ENCODE measurements at regions not wholly inside any gene's neighbourhood (a gene's known extent, or its start where the extent isn't known, plus 50 kb on each side); places are given as distances from the start of the nearest gene placed in this dataset.

GRCh38 chr5:44626846-44627245 is 181.9 kb upstream of the MRPS30 start:
- H3K27ac ChIP-seq (ENCODE audit: low read length): no peak overlapping the region
- no peak for DNase-seq (ENCODE audit: low read depth, low spot score)
- H3K27me3 ChIP-seq (ENCODE audit: control insufficient read depth, insufficient read depth, low read length): no peaks in the 10 kb centered on the region
- POLR2A ChIA-PET: no interaction called here
- CTCF ChIA-PET: no interaction called here
- BruUV-seq (replicated peaks): no TSS peak
- ATAC-seq: no peak
- H3K9me3 ChIP-seq (ENCODE audit: control insufficient read depth, insufficient read depth, low read depth, low read length): peaks cover 4% of the 10 kb centered on the region; the same call in 1 of the 2 replicates
- no peaks in the 10 kb centered on the region for H3K4me1 ChIP-seq (ENCODE audit: control insufficient read depth, insufficient read depth, low read length)
- H3K36me3 ChIP-seq (ENCODE audit: control insufficient read depth, insufficient read depth, low read length): no peaks in the 10 kb centered on the region
- no peak overlapping the region for H3K4me3 ChIP-seq (ENCODE audit: low read depth in 2 of 2, low read length in 2 of 2)
- in situ Hi-C loops (cut with HindIII; ENCODE audit: low pct_unique_long_range_greater_than_20kb, low sequenced_read_pairs) (no loop called here), intact Hi-C loops (cut with micrococcal nuclease; ENCODE audit: unreplicated experiment) (no loop called here)
- TF ChIP-seq REST (IDR thresholded peaks at IDR 0.05; ENCODE audit: insufficient read depth in 1 of 2, low read depth in 2 of 2, low read length in 1 of 2) (no peak), TCF7L2 (IDR thresholded peaks at IDR 0.05; ENCODE audit: low read depth, low read length) (no peak), CTCF (IDR thresholded peaks at IDR 0.05) (no peak), POLR2AphosphoS5 (IDR thresholded peaks at IDR 0.05; ENCODE audit: low read depth, low read length) (no peak), SIN3A (IDR thresholded peaks at IDR 0.05; ENCODE audit: borderline replicate concordance, insufficient read depth, low read depth, low read length) (no peak)

- peaks cover 4% of the 10 kb centered on the region; the same call in 1 of the 2 replicates for H3K9me3 ChIP-seq (ENCODE audit: control insufficient read depth, insufficient read depth, low read depth, low read length)
- DNase-seq (ENCODE audit: low read depth, low spot score): no peak
- no peak for ATAC-seq
- H3K27ac ChIP-seq (ENCODE audit: low read length): no peak overlapping the region
- in situ Hi-C loops (cut with HindIII; ENCODE audit: low pct_unique_long_range_greater_than_20kb, low sequenced_read_pairs) (no loop called here), intact Hi-C loops (cut with micrococcal nuclease; ENCODE audit: unreplicated experiment) (no loop called here)
- no peak for TF ChIP-seq REST (IDR thresholded peaks at IDR 0.05; ENCODE audit: insufficient read depth in 1 of 2, low read depth in 2 of 2, low read length in 1 of 2)
- TF ChIP-seq SIN3A (IDR thresholded peaks at IDR 0.05; ENCODE audit: borderline replicate concordance, insufficient read depth, low read depth, low read length): no peak
- TF ChIP-seq TCF7L2 (IDR thresholded peaks at IDR 0.05; ENCODE audit: low read depth, low read length): no peak
- no peak for TF ChIP-seq POLR2AphosphoS5 (IDR thresholded peaks at IDR 0.05; ENCODE audit: low read depth, low read length)
- no peak overlapping the region for H3K4me3 ChIP-seq (ENCODE audit: low read depth in 2 of 2, low read length in 2 of 2)
- CTCF ChIA-PET: no interaction called here
- no peaks in the 10 kb centered on the region for H3K36me3 ChIP-seq (ENCODE audit: control insufficient read depth, insufficient read depth, low read length)
- BruUV-seq (replicated peaks): no TSS peak
- H3K4me1 ChIP-seq (ENCODE audit: control insufficient read depth, insufficient read depth, low read length): no peaks in the 10 kb centered on the region
- no peaks in the 10 kb centered on the region for H3K27me3 ChIP-seq (ENCODE audit: control insufficient read depth, insufficient read depth, low read length)
- POLR2A ChIA-PET: no interaction called here
Measured at GRCh38 chr5:44622331-44622730, 186.4 kb upstream of the MRPS30 start.
